SK-N-MC (cell line): ENCODE measurements at regions not wholly inside any gene's neighbourhood (a gene's known extent, or its start where the extent isn't known, plus 50 kb on each side); places are given as distances from the start of the nearest gene placed in this dataset.

Experiments used
- EZH2 ChIP-seq: fragments of 200-600 bp; sonication (generic); IDR thresholded peaks from one replicate; pipeline ENCODE4 v1.6.1; 2017; ENCODE audit warnings: antibody characterized with exemption
- FOXP2 ChIP-seq: optimal IDR thresholded peaks from 2 replicates; pipeline ENCODE3; 2011; ENCODE audit warnings: mild to moderate bottlenecking, moderate library complexity; ENCODE audit not compliant: insufficient read depth; ENCODE audit errors: extremely low read length, control extremely low read depth
- POLR2AphosphoS5 ChIP-seq: IDR thresholded peaks from 2 replicates; pipeline ENCODE4 v1.6.1; 2012; ENCODE audit warnings: mild to moderate bottlenecking, low read depth, low read length, borderline replicate concordance

GRCh38 chr15:39183164-39183881, 397.6 kb upstream of the THBS1 start:
- TF ChIP-seq EZH2 (no peak), POLR2AphosphoS5 (no peak), FOXP2 (no peak)
